HEK293 (cell line): ENCODE measurements at regions not wholly inside any gene's neighbourhood (a gene's known extent, or its start where the extent isn't known, plus 50 kb on each side); places are given as distances from the start of the nearest gene placed in this dataset.

ENCODE experiments used
- CTCF ChIA-PET: fragments of 350-600 bp; formaldehyde crosslinking; extraction: SDS; loops from one replicate; lab custom pipeline; 2021; ENCODE audit warnings: antibody characterized with exemption; lab: Yijun Ruan, JAX
- POLR2A ChIA-PET: fragments of 300-600 bp; formaldehyde crosslinking; extraction: SDS; loops from one replicate; lab custom pipeline; 2020; ENCODE audit warnings: antibody characterized with exemption, inconsistent platforms; lab: Yijun Ruan, JAX
- H3K27ac ChIP-seq: fragments of 200-500 bp; sonication (Bioruptor generic); 2 replicates; pipeline ENCODE4 v1.5.1; 2014; ENCODE audit warnings: low read depth, low read length, control low read depth, inconsistent platforms; ENCODE audit errors: extremely low read depth
- H3K36me3 ChIP-seq, 2 experiments: fragments of 200-500 bp in 1 of 2; sonication (Bioruptor generic) in 1 of 2; 1 replicate in 1 of 2; 2 replicates in 1 of 2; pipeline ENCODE4 v1.5.1; 2014 to 2017; ENCODE audit warnings: inconsistent platforms in 2 of 2, low read length in 2 of 2; ENCODE audit not compliant: control insufficient read depth in 2 of 2, insufficient read depth in 1 of 2
- H3K4me1 ChIP-seq: fragments of 200-500 bp; sonication (Bioruptor generic); 2 replicates; pipeline ENCODE4 v1.5.1; 2014; ENCODE audit warnings: mild to moderate bottlenecking, low read length, inconsistent platforms; ENCODE audit not compliant: control insufficient read depth, insufficient read depth
- H3K4me3 ChIP-seq: 2 replicates; pipeline ENCODE4 v1.5.1; 2011; ENCODE audit warnings: low read depth, mild to moderate bottlenecking, control low read depth, low read length, moderate library complexity
- H3K9me3 ChIP-seq: fragments of 200-500 bp; sonication (Bioruptor generic); 2 replicates; pipeline ENCODE4 v1.5.1; 2014; ENCODE audit warnings: low read depth, low read length, inconsistent platforms; ENCODE audit not compliant: control insufficient read depth, insufficient read depth
- GLI2 ChIP-seq: fragments of 450-650 bp; formaldehyde crosslinking; IDR thresholded peaks from 2 replicates; pipeline ENCODE4; 2017; ENCODE audit warnings: missing biosample characterization, missing genetic modification characterization, low read depth, borderline replicate concordance
- OSR2 ChIP-seq: fragments of 450-650 bp; formaldehyde crosslinking; IDR thresholded peaks from 2 replicates; pipeline ENCODE4 v1.5.1; 2016; ENCODE audit warnings: missing biosample characterization, missing genetic modification characterization
- PRDM2 ChIP-seq: fragments of 450-650 bp; formaldehyde crosslinking; IDR thresholded peaks from 2 replicates; pipeline ENCODE4 v1.5.1; 2016; ENCODE audit warnings: missing biosample characterization, missing genetic modification characterization, borderline replicate concordance
- PRDM6 ChIP-seq: fragments of 450-650 bp; formaldehyde crosslinking; IDR thresholded peaks from 2 replicates; pipeline ENCODE4 v1.5.1; 2017; ENCODE audit warnings: missing biosample characterization, missing genetic modification characterization
- SETDB1 ChIP-seq: IDR thresholded peaks from one replicate; pipeline ENCODE4 v1.6.1; 2017; ENCODE audit warnings: mild to moderate bottlenecking, low read length, moderate library complexity, mixed read lengths; ENCODE audit not compliant: insufficient read length
- SP3 ChIP-seq: fragments of 450-650 bp; formaldehyde crosslinking; IDR thresholded peaks from 2 replicates; pipeline ENCODE4 v1.5.1; 2016; ENCODE audit warnings: missing biosample characterization, missing genetic modification characterization
- YY2 ChIP-seq: fragments of 450-650 bp; formaldehyde crosslinking; IDR thresholded peaks from 2 replicates; pipeline ENCODE4 v1.5.1; 2016; ENCODE audit warnings: missing biosample characterization, missing genetic modification characterization
- ZBTB17 ChIP-seq: fragments of 450-650 bp; formaldehyde crosslinking; IDR thresholded peaks from 2 replicates; pipeline ENCODE4 v1.5.1; 2016; ENCODE audit warnings: missing biosample characterization, missing genetic modification characterization
- ZBTB21 ChIP-seq: fragments of 450-650 bp; formaldehyde crosslinking; IDR thresholded peaks from 2 replicates; pipeline ENCODE4 v1.5.1; 2017; ENCODE audit warnings: missing biosample characterization, missing genetic modification characterization
- ZBTB26 ChIP-seq: fragments of 450-650 bp; formaldehyde crosslinking; optimal IDR thresholded peaks from 2 replicates; pipeline ENCODE3; 2016; ENCODE audit warnings: missing biosample characterization, mild to moderate bottlenecking, missing genetic modification characterization
- ZBTB7A ChIP-seq: fragments of 450-650 bp; formaldehyde crosslinking; IDR thresholded peaks from 2 replicates; pipeline ENCODE4 v1.5.1; 2016; ENCODE audit warnings: low read depth, missing biosample characterization, missing genetic modification characterization
- ZFP69B ChIP-seq: fragments of 450-650 bp; formaldehyde crosslinking; IDR thresholded peaks from 2 replicates; pipeline ENCODE4 v1.5.1; 2016; ENCODE audit warnings: missing biosample characterization, missing genetic modification characterization
- ZNF133 ChIP-seq: fragments of 450-650 bp; formaldehyde crosslinking; IDR thresholded peaks from 2 replicates; pipeline ENCODE4 v1.5.1; 2016; ENCODE audit warnings: missing biosample characterization, missing genetic modification characterization
- ZNF157 ChIP-seq: fragments of 450-650 bp; formaldehyde crosslinking; IDR thresholded peaks from 2 replicates; pipeline ENCODE4 v1.5.1; 2016; ENCODE audit warnings: missing biosample characterization, missing genetic modification characterization
- ZNF274 ChIP-seq, 2 experiments: fragments of 200-500 bp in 1 of 2; fragments of 450-650 bp in 1 of 2; sonication (Bioruptor generic) in 1 of 2; formaldehyde crosslinking in 1 of 2; IDR thresholded peaks; 2 replicates each; pipeline versions ENCODE4 v1.5.1 to v1.6.1; 2014 to 2016; ENCODE audit warnings: borderline replicate concordance in 1 of 2, inconsistent platforms in 1 of 2, low read length in 1 of 2, missing biosample characterization in 1 of 2, missing genetic modification characterization in 1 of 2
- ZNF354C ChIP-seq: fragments of 450-650 bp; formaldehyde crosslinking; IDR thresholded peaks from 2 replicates; pipeline ENCODE4 v1.5.1; 2016; ENCODE audit warnings: missing biosample characterization, missing genetic modification characterization, low read depth, borderline replicate concordance
- ZNF398 ChIP-seq: fragments of 450-650 bp; formaldehyde crosslinking; IDR thresholded peaks from 2 replicates; pipeline ENCODE4 v1.5.1; 2017; ENCODE audit warnings: missing biosample characterization, missing genetic modification characterization
- ZNF473 ChIP-seq: fragments of 450-650 bp; formaldehyde crosslinking; IDR thresholded peaks from 2 replicates; pipeline ENCODE4 v1.5.1; 2017; ENCODE audit warnings: missing biosample characterization, missing genetic modification characterization
- ZNF48 ChIP-seq: fragments of 450-650 bp; formaldehyde crosslinking; IDR thresholded peaks from 2 replicates; pipeline ENCODE4 v1.5.1; 2016; ENCODE audit warnings: missing biosample characterization, missing genetic modification characterization
- ZNF510 ChIP-seq: fragments of 450-650 bp; formaldehyde crosslinking; IDR thresholded peaks from 2 replicates; pipeline ENCODE4 v1.5.1; 2018; ENCODE audit warnings: mild to moderate bottlenecking, missing genetic modification characterization, missing biosample characterization; ENCODE audit not compliant: insufficient replicate concordance
- ZNF549 ChIP-seq: fragments of 450-650 bp; IDR thresholded peaks from 2 replicates; pipeline ENCODE4 v1.5.1; 2018; ENCODE audit warnings: missing biosample characterization, missing genetic modification characterization, mild to moderate bottlenecking, inconsistent platforms, moderate library complexity
- ZNF768 ChIP-seq: fragments of 450-650 bp; formaldehyde crosslinking; IDR thresholded peaks from 2 replicates; pipeline ENCODE4 v1.5.1; 2018; ENCODE audit warnings: missing biosample characterization, mild to moderate bottlenecking, missing genetic modification characterization
- ZSCAN4 ChIP-seq: fragments of 450-650 bp; formaldehyde crosslinking; IDR thresholded peaks from 2 replicates; pipeline ENCODE4 v1.5.1; 2017; ENCODE audit warnings: missing biosample characterization, missing genetic modification characterization

GRCh38 chr4:41483771-41484170 lies 54.2 kb upstream of the LIMCH1 start:
- Histone ChIP-seq H3K27ac (no peak overlapping the region), H3K4me1 (no peaks in the 10 kb centered on the region; the same call in 1 of the 2 replicates)
- CTCF ChIA-PET = no interaction called here

GRCh38 chr4:41485041-41485440 lies 52.9 kb upstream of the LIMCH1 start:
- ChIA-PET CTCF (no interaction called here), POLR2A (no interaction called here)
- Histone ChIP-seq H3K27ac (no peak overlapping the region), H3K4me1 (no peaks in the 10 kb centered on the region; the same call in 1 of the 2 replicates), H3K4me3 (no peak overlapping the region), H3K36me3 (no peaks in the 10 kb centered on the region), H3K9me3 (no peaks in the 10 kb centered on the region)
- TF ChIP-seq ZBTB7A = no peak
- TF ChIP-seq ZNF133 (tag by site-specific recombination) = no peak
- no peak for TF ChIP-seq ZSCAN4 (tag by site-specific recombination)
- TF ChIP-seq ZBTB26 = no peak
- no peak for TF ChIP-seq YY2 (tag by site-specific recombination)
- no peak for TF ChIP-seq SP3 (tag by site-specific recombination)
- TF ChIP-seq ZNF768 = no peak
- TF ChIP-seq PRDM6 (tag by site-specific recombination) = no peak
- TF ChIP-seq ZNF473 = no peak
- TF ChIP-seq PRDM2 (tag by site-specific recombination) = no peak
- no peak for TF ChIP-seq ZNF398
- TF ChIP-seq OSR2 (tag by site-specific recombination) = no peak
- TF ChIP-seq ZNF274 (IDR thresholded peaks at IDR 0.05; ENCODE audit: low read length) = no peak
- TF ChIP-seq ZNF274 (tag by site-specific recombination; IDR thresholded peaks at IDR 0.05; ENCODE audit: borderline replicate concordance) = no peak
- TF ChIP-seq GLI2 (tag by site-specific recombination) = no peak
- no peak for TF ChIP-seq ZBTB17 (tag by site-specific recombination)
- no peak for TF ChIP-seq ZNF48 (tag by site-specific recombination)
- TF ChIP-seq ZNF157 (tag by site-specific recombination) = no peak
- no peak for TF ChIP-seq ZNF510 (tag by site-specific recombination)

More at GRCh38 chr4:41483771-41484170, 54.2 kb upstream of the LIMCH1 start:
- Histone ChIP-seq H3K9me3 (no peaks in the 10 kb centered on the region), H3K36me3 (no peaks in the 10 kb centered on the region), H3K4me3 (no peak overlapping the region)
- POLR2A ChIA-PET = no interaction called here
- no peak for TF ChIP-seq ZNF549 (tag by site-specific recombination)
- TF ChIP-seq ZNF354C (tag by site-specific recombination) = no peak
- TF ChIP-seq SETDB1 = no peak
- TF ChIP-seq ZBTB21 (tag by site-specific recombination) = no peak
- TF ChIP-seq ZFP69B (tag by site-specific recombination) = no peak
